WERI-Rb-1 (cell line): ENCODE measurements at regions not wholly inside any gene's neighbourhood (a gene's known extent, or its start where the extent isn't known, plus 50 kb on each side); places are given as distances from the start of the nearest gene placed in this dataset.

Experiments used
- DNase-seq: peaks from one replicate; pipeline ENCODE4 v3.0.0-alpha.2; 2020
- H3K27ac ChIP-seq: fragments of 250-450 bp; sonication (Bioruptor Pico); 2 replicates; pipeline ENCODE4 v1.5.1; 2020; ENCODE audit warnings: mild to moderate bottlenecking, moderate library complexity
- H3K27me3 ChIP-seq: fragments of 250-450 bp; sonication (Bioruptor Pico); 2 replicates; pipeline ENCODE4 v1.5.1; 2021; ENCODE audit warnings: mild to moderate bottlenecking, low read depth, moderate library complexity; ENCODE audit not compliant: insufficient read depth, severe bottlenecking
- H3K36me3 ChIP-seq: fragments of 250-450 bp; sonication (Bioruptor Pico); 2 replicates; pipeline ENCODE4 v1.5.1; 2020; ENCODE audit warnings: mild to moderate bottlenecking, moderate library complexity
- H3K4me3 ChIP-seq: 2 replicates; pipeline ENCODE4 v1.5.1; 2011; ENCODE audit warnings: low read depth, mild to moderate bottlenecking, control low read depth, low read length
- H3K9me3 ChIP-seq: fragments of 250-450 bp; sonication (Bioruptor Pico); 2 replicates; pipeline ENCODE4 v1.5.1; 2021; ENCODE audit warnings: mild to moderate bottlenecking, moderate library complexity; ENCODE audit not compliant: severe bottlenecking
- TF ChIP-seq, protein P1 (sequence below): IDR thresholded peaks from 2 replicates; pipeline ENCODE4 v1.5.1; 2011; ENCODE audit warnings: low read depth, mild to moderate bottlenecking, control low read depth, inconsistent platforms, low read length

DNA sequence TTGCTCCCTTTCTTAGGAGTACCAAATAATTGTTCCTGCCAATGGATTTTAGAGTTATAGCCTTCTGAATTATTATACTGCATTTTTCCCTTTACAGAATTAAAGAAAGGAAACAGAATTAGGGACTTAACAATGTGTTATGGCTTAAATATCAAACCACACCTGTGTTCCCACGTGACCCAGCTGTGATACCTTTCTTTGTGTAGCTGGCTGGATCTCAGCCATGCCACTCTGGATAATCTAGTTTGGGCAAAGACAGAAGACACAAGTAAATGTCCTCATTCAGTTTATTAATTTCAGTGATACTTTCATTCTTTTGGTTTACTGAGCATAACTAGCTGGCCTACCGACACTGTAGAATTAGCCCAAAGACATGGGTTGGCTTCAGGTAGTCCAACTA is 417.2 kb upstream of the ADAMTS16 start:
- TF ChIP-seq, protein P1, sequence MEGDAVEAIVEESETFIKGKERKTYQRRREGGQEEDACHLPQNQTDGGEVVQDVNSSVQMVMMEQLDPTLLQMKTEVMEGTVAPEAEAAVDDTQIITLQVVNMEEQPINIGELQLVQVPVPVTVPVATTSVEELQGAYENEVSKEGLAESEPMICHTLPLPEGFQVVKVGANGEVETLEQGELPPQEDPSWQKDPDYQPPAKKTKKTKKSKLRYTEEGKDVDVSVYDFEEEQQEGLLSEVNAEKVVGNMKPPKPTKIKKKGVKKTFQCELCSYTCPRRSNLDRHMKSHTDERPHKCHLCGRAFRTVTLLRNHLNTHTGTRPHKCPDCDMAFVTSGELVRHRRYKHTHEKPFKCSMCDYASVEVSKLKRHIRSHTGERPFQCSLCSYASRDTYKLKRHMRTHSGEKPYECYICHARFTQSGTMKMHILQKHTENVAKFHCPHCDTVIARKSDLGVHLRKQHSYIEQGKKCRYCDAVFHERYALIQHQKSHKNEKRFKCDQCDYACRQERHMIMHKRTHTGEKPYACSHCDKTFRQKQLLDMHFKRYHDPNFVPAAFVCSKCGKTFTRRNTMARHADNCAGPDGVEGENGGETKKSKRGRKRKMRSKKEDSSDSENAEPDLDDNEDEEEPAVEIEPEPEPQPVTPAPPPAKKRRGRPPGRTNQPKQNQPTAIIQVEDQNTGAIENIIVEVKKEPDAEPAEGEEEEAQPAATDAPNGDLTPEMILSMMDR, result no peak
- H3K27ac ChIP-seq, result no peak overlapping the region
- no peak overlapping the region for H3K4me3 ChIP-seq
- DNase-seq, result no peak
- no peaks in the 10 kb centered on the region for H3K36me3 ChIP-seq
- H3K9me3 ChIP-seq, result no peaks in the 10 kb centered on the region
- no peaks in the 10 kb centered on the region for H3K27me3 ChIP-seq

DNA sequence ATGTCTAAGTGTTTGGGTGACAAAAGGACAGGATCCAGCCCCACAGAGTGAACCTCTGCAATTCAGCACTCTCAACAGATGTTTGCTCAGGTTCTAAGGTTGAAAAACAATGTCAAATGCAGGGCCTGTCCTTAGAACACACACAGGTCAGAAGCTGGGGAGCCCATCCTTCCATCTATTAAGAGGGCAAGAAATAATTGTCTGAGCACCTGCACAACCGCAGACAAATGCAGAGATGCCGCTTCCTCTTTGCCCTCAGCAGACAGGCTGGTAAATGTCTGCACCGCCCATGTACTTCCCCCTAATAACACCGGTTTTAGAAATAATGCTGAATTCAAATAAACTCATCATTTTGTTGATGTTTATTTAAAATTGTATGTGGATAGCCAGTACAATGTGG is 414.5 kb upstream of the ADAMTS16 start:
- Histone ChIP-seq H3K4me3 (no peak overlapping the region), H3K27me3 (no peaks in the 10 kb centered on the region), H3K36me3 (no peaks in the 10 kb centered on the region), H3K27ac (no peak overlapping the region), H3K9me3 (no peaks in the 10 kb centered on the region)
- TF ChIP-seq, protein P1, result no peak
- no peak for DNase-seq

- H3K4me3 ChIP-seq, result peak overlapping the region; percentile 0; the same call in 1 of the 2 replicates
- no peaks in the 10 kb centered on the region for H3K36me3 ChIP-seq
- no peaks in the 10 kb centered on the region for H3K27me3 ChIP-seq
- TF ChIP-seq, protein P1, result no peak
- DNase-seq, result peak; percentile 78
- H3K9me3 ChIP-seq, result no peaks in the 10 kb centered on the region
- H3K27ac ChIP-seq, result peak overlapping the region; percentile 23
Observed at GRCh38 chr5:4730279-4730678, 409.9 kb upstream of the ADAMTS16 start.

- TF ChIP-seq, protein P1, result no peak
- Histone ChIP-seq H3K27me3 (no peaks in the 10 kb centered on the region), H3K4me3 (no peak overlapping the region), H3K36me3 (no peaks in the 10 kb centered on the region), H3K27ac (no peak overlapping the region), H3K9me3 (no peaks in the 10 kb centered on the region)
- no peak for DNase-seq
Observed at GRCh38 chr5:4734348-4734747, 405.8 kb upstream of the ADAMTS16 start.

DNA sequence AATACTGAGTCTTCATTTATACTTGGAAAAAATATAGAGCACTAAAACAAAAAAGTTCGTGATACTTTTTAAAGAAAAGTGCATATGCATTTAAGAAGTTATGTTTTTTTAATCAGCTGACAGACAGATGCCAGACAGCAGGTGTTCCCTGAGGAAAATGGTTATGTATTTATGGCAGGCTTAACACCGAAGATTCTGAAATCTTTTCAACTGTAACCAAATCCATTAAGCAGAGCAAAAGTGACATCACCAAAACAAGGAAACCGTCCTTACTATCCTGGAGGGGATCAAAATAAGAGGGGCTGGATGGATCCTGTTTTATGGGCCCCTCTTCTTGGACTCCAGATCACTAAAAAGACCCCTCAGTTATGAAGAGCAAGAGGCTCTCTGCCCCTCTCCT is 404.9 kb upstream of the ADAMTS16 start:
- Histone ChIP-seq H3K36me3 (no peaks in the 10 kb centered on the region), H3K4me3 (no peak overlapping the region), H3K27me3 (no peaks in the 10 kb centered on the region), H3K27ac (peak overlapping the region; percentile 58), H3K9me3 (no peaks in the 10 kb centered on the region)
- no peak for DNase-seq
- TF ChIP-seq, protein P1, result no peak

DNA sequence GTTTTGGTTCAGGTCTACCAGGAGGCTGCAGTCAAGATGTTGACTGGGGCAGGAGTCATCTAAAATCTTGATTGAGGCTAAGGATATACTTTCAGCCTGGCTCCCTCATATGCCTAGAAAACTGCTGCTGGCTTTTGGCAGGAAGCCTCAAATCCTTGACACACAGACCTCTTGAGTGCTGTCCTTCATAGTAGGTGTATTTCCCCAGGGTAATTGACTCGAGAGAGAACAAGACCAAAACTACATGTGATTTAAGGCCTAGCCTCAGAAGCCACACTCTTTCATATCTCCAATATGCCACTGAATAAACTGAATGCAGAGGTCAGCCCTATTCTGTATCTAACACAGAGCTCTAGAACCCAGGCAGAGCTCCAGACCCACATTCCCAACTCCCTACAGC is 402.3 kb upstream of the ADAMTS16 start:
- DNase-seq, result no peak
- H3K4me3 ChIP-seq, result no peak overlapping the region
- H3K27ac ChIP-seq, result no peak overlapping the region
- TF ChIP-seq, protein P1, result no peak
- H3K27me3 ChIP-seq, result no peaks in the 10 kb centered on the region
- no peaks in the 10 kb centered on the region for H3K9me3 ChIP-seq
- H3K36me3 ChIP-seq, result no peaks in the 10 kb centered on the region
